GM21381 (cell line): ENCODE measurements at regions not wholly inside any gene's neighbourhood (a gene's known extent, or its start where the extent isn't known, plus 50 kb on each side); places are given as distances from the start of the nearest gene placed in this dataset.
"Not testable (repeated sequence)": the region's sequence is repeated elsewhere in the genome, so short reads cannot be mapped to it uniquely, and the experiment has no call there.

Source experiments
- ATAC-seq: cut with Tn5 transposase; IDR thresholded peaks from one replicate; pipeline ENCODE4 v1.9.1; 2021; ENCODE audit warnings: mild to moderate bottlenecking, moderate library complexity; ENCODE audit not compliant: unreplicated experiment

DNA sequence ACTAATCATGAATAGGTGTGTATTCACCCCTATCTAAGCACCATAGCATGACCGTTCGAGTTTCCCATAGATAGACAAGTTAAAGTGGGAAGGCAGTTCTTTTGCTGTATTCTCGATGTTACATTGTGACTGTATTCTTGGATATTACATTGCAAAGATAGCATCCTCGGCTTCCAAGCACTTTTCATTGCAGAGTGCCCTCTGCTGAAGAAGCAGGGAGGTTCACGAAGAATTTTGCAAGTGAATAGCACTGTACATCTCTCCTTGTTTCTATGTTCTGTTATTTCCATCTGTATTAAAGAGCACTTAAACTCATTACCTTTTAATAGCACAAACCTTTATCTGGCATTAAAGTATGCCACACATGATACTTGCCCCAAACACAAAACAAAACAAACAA is 426.7 kb upstream of the ARX start:
- no peak for ATAC-seq

DNA sequence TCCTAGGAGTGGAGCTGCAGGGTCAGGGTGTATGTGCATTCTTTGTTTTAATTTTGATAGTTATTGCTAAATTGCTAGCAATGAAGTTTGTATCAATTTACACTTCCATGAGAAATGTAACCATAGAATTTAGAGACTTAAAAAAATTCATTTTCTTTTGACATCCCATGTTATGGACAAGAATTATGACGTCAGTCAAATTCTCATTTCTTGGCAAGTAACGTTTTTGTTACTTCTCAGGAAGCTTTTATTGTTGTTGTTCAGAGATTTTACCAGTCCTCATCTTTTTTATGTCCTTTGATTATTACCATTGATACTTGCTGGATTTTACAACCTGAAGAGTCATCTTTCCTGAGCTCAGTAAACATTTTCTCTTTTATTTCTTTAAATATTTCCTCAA is 417.5 kb upstream of the ARX start:
- no peak for ATAC-seq

DNA sequence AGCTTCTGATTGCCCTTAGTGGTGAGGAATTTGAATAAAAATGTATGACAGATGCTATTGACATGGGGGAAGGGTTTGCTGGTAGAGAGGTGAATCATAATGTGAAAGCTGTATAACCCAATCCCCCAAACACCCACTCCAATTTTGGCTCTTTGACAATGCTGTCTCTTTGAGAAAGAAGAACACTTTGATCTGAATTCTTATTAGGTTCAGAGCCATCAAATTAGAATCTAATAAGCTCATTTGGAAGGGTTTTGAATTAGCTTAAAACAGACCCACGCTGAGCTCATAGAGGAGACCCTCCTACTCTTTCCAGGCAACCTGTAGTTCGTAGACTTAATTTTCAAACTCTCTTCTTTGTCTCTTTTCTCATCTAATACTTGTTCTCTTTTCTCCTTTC is 416.6 kb upstream of the ARX start:
- ATAC-seq: no peak

DNA sequence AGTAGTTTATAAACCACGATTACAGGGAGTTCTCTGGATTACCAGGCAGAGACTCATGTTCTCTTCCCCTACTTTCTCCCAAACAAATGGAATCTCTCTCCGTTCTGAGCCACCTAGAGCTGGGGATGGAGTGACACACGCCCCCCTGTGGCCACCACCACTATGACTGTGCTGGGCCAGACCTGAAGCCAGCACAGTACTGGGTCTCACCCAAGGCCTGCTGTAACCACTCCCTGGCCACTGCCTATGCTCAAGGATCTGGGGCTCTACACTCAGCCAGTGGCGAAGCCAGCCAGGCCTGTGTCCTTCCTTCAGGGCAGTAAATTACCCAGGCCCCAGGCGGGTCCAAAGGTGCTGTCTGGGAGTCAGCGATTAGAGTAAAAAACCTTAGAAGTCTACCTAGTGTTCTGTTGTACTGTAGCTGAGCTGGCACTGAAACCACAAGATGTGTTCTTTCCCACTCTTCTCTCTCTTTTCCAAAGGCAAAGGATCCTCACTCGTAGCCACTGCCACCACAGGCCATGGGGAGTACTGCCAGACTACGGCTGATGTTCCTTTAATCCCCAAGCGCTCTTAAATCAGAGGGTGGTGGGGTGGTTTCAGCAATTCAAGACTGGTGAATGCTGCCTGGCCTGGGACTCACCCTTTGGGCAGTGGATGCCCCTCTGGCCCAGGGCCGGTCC is 412.2 kb upstream of the ARX start:
- no peak for ATAC-seq

DNA sequence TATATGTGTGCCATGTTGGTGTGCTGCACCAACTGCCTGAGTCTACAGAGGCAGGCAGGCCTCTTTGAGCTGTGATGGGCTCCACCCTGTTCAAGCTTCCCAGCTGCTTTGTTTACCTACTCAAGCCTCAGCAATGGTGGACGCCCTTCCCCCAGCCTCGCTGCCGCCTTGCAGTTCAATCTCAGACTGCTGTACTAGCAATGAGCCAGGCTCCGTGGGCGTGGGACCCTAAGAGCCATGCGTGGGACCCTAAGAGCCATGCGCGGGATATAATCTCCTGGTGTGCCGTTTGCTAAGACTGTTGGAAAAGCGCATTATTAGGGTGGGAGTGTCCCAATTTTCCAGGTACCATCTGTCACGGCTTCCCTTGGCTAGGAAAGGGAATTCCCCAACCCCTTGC is 388.4 kb upstream of the ARX start:
- not testable (repeated sequence) for ATAC-seq

DNA sequence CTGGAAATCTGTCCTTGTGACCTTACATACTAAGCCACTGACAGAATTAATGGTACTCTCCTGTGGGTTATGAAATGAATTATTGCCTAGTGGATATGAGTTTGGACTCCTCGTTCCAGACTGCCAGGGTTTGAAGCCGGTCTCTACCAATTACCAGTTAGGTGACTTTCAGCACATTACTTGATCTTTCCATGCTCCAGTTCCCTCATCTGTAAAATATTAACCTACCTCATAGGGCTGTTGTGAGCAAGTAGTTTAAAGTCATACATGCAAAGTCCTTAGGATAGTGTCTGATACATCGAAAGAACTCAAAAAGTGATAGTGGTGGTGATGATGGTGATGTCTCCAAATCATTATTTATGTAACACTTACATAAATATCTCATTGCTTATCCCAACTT is 373.5 kb upstream of the ARX start:
- ATAC-seq: no peak

DNA sequence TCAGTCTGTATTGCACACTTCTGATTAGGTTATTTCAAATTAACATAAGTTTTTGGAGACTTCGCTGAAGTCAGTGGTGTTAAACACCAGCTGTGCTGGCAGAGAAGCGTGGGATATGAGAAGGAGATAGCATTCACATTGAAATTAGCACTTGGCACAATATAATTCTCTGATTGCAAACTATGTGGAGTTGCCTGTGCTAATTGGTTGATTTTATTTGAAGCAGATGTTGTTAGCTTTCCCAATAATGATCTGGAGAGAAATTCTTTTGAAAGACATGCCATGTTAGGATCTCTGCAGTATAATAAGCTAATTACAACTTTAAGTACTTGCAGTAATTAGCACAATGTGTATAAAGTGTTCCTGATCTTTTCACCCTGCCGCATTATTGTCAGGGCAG is 367.4 kb upstream of the ARX start:
- ATAC-seq: no peak

DNA sequence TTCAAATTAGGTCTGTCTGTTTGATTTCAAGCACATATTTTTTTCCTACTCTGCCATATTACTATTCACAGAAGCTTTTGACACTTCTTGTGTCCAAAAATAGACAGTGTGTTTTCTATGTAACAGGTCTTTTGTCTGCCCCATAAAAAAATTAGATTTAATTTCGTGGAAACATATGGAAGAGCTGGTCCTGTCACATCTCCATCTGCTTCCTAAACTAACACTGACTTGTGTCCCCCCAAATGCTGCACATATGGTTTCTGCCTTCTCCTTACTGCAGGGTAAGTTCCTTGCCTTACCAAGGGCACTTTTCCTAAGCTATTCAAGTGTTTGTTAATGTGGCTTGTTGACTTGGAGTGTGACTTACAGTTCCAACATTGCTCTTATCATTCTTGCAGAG is 340.7 kb upstream of the ARX start:
- ATAC-seq: no peak

DNA sequence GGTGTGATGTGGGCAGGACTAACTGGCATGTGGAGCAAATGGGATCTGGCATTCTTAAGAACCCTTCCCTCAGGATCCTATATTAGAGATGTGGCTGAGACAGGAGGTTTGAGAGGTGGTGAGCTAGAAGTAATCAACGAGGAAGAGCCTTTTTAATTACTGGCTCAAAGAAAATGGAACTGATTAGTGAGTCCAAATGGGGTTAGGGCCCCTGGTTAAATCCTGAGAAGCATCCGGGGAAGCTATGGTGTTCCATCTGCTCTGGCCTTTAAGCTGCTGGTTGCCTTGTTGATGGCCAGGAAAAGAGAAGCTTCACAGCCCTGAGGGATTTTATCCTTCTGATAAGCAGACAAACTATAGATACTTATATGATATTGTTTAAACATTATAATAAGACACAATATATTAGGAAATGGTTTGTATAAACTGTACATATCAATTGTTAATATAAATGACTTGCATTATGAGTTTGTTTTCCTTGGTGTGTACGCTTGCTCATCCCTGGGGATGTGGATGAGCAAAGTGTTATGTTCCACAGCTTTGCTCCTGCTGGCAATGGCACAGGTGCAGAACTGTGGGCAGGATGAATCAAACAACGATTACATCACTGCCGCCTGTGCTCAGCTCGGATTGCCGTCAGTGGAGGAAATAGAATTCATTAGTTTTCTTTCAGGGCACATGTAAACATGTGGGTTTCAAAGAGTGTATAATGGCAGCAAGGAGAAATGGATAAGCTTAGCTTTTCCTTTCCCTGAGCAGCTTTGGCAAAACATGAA is 328.6 kb upstream of the ARX start:
- ATAC-seq: no peak

DNA sequence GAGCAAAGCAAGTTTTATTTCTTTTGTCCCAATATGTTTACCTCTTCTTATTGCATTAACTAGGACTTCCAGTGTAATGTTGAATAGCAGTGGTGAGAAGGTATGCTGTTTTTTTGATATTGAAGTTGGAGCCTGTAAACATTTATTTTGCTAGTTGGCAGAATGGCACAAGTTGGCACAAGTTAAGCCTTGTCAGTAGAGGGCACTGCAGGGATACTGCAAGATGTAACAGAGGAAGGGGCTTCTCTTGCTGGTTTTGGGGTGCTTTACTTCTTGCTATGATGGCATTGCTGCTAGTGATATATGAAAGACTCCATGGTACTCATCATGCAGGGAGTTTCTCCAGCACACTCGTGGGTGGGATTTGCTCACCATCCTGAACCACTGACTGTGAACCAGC is 327.3 kb upstream of the ARX start:
- no peak for ATAC-seq

DNA sequence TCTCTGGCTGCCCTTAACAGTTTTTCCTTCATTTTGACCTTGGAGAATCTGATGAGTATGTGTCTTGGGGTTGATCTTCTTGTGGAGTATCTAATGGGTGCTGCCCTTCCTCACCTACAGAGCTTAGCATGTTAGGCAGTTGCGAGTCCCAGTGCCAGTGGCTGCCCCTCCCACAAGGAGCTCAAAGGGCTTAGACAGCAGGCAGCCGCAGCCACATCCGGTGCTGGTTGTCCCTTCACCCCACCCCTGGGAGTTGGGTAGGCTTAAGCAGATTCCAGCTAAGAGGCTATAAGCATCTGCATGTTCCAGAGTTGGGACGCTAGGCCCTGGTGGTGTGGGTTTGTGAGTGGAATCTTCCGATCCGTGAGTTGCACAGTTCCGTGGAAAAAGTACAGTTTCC is 322.1 kb upstream of the ARX start:
- no peak for ATAC-seq

DNA sequence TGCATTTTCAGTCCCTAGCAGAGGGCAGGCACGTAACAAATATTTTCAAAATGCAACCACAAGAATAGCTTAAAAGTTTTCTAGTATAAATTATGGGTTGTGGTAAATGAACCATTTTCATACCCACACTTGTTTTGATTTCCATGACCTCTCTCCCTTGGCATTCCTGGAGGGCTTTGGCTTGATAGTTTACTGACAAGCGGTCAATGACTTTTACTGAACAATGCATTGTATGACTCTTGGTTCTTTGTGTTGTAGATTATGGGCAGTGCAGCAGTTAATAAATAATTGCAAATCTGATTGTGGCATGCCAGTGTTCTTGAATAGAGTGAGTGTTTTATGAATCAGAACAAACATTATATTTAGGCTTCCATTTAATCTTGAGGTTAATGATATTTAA is 285.2 kb upstream of the ARX start:
- no peak for ATAC-seq

DNA sequence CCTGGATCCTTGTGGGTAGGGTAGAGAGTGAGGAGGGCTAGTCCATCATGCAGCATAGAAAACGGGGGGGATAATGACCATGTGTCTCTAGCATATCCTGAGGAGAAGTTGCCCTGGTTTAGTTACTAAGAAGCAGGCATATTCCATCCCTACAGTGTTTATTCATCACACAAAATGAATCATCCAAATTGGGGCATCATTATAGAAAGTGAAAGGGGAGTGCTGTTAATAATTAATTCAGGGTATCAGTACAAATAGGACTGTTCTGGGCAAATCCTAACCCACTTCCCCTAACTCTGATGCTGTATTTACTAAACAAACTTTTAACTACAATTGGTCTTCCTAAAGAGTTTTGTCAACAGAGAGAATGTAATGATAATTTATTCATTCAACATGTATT is 281.1 kb upstream of the ARX start:
- ATAC-seq: no peak

DNA sequence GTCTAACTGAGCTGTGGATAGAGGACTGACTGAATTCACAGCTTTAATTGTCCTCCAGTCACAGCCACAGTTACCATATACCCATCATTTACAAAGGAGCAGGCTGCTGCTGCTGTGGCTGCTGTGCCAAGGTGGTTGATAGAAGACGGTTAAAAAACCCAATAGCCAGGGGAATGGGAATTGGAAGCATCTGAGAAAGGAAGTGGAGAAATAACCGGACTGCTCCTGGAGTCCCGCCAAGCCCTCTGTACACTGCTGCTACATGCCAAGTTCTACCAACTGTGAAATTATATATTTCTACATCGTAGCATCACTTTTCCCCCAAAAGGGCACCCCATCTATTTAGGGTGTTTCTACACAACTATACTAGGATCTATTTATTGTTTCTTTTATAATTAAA is 279.7 kb upstream of the ARX start:
- no peak for ATAC-seq

DNA sequence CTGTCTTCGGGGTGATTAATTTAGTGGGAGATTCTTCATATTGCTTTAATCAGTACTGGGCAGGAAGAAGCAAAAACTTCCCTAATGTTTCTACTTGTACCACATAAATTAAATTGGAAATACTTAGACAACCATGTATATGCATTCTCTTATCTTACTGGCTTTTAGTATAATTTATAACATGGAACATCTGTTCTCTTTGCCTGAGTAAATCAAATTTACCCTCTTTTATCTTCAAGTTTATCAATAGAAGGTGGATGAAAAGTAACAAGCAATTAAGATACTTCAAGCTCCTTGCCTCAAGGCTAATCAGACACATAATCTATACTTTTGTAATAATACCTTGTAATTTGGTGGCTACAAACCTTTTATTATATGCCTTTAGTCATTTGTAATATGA is 274.4 kb upstream of the ARX start:
- no peak for ATAC-seq

DNA sequence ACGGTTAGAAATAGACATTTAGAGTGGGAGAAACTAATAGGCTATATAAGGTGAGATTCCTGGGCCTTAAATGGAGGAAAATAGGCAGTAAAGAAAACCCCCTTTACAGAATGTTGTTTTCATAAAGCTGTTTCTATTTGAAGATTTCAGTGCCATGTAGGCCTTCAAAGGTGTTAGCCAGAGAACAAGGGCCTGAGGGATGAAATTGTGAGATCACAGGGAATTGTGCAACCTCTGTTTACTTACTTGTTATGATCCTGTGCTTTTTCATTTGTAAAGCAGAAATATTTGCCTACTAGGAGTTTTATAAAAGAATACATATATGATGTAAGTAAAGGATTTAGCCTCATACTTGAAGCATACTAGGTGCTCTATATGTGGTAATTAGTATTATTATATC is 272.9 kb upstream of the ARX start:
- ATAC-seq: no peak

DNA sequence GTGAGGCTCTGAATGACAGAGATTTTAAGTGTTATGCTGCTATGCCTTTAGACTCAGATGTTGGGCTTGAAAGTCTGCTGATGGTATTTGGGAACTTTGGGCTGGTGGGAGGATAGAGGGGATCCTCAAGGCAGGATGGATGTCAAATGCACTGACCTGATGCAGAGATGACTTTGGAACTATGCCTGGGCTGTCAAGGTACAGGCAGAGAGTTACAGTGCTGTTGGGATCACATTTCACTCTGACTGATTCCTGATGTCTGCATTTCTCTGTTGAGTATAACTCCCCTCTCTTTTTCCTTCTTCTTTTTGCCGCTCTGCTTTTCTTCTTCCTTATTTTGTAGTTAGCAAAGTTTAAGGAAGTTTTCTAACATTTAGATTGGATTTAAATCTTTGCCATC is 271.8 kb upstream of the ARX start:
- ATAC-seq: no peak

DNA sequence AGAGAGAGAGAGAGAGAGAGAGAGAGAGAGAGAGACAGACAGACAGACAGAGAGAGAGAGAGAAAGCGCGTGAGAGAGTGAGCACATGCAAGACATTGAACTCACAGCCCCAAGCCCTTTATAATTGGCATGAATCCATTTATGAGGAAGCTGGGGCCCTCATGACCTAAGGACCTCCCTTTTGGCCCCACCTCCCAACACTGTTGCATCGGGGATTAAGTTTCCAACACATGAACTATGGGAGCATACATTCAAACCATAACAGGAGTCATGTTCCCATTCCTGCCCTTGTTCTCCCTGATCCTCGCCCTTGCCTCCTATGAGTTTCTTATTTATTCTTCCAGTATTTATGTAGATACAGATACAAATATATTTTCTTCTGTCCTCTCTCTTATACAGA is 269.8 kb upstream of the ARX start:
- no peak for ATAC-seq

DNA sequence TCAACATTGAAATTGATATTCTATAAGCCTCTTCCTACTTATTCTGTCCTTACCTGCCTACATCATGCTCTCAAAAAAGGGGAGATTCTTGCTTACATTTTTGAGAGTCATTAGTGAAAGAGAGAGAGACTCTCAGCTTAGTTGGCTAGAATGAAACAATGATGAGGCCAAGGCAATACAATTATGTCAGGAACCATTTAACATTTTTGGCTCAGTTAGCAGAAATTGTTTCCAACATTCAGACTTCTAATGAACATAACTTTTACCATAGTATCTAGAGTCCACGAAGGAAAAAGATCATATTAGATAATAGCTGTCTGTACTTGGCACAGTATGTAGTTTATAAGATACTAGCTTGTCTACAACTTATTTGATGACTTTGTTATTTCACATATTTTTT is 263.7 kb upstream of the ARX start:
- ATAC-seq: no peak

DNA sequence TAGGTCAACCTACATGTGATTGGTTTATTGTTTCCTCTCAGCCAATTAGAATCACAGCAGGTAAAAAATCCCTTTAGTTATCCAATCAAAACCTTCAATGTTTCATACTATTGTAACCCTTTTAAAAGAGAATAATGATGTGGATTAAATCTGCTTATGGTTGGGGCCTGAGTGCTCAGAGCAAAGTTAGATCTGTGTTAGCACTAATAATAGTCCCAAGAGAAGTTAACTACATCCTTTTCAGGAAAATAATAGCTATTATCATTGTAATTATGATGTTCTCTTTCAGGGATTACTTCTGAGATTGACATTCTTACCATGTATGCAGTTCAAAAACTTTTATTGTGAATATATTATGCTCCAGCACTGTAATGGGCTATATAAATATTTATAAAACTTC is 262.6 kb upstream of the ARX start:
- ATAC-seq: no peak

DNA sequence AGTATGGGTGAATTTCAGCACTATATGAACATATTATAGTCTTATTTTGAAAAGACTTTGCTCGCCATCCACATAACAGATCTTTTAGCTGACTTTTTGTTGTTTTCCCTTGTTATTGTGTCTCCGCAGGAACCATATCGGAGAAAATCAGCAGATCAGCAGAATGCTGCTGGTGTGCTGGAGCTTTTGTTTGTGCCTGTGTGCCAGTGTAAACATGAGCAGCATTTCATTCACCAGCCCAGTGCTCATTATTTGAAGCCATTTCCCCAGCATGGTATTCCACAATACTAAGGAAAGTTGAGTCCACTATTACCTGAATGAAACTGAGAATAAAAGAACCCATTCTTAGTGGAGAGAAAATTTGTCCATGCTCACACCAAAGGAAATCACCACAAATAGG is 261.8 kb upstream of the ARX start:
- no peak for ATAC-seq

DNA sequence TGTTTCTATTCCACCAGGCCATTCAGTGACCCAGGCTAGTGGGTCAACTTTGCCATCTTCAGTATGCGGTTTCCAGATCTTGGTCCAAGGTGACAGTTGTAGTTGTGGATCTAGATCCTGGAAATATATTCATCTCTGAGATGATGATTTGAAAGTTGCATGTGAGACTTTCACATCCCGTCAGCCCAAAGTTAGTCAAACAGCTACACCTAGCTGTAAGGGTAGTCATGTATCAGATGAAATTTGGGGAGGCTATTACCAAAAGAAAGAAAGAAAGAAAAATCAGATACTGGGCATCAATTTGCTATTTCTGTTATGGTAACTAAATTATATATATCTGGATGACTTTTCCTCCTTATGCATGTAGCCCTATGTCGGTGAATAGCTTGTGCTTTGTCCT is 259.4 kb upstream of the ARX start:
- ATAC-seq: no peak

DNA sequence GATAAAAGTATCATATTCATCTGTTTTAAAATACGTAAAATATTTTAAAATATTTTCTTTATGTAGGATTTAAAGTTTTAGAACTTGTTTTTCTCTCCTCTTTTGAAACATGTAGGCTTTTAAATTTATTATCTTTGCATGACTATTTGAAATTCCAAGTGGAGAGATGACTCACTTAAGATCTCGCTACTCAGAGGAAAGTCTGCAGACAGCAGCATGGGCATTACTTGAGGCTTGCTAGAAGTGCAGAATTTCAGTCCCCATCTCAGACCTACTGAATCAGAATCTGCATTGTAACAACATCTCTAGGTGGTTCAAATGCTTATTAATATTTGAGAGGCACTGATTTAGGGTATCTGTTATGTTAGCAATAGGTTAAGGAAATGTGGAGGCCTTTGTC is 225.7 kb upstream of the ARX start:
- ATAC-seq: no peak
